ENCODE measurements at regions not wholly inside any gene's neighbourhood (a gene's known extent, or its start where the extent isn't known, plus 50 kb on each side); places are given as distances from the start of the nearest gene placed in this dataset.
"Not testable (repeated sequence)": the region's sequence is repeated elsewhere in the genome, so short reads cannot be mapped to it uniquely, and the experiment has no call there.

GRCh38 chr4:1522606-1523005 is 116.4 kb upstream of the NKX1-1 start:
- Histone ChIP-seq H3K27ac (replicated peaks) (no peak overlapping the region), H3K27me3 (ENCODE audit: insufficient read depth, poor library complexity, severe bottlenecking) (peaks cover 6% of the 10 kb centered on the region), H3K4me3 (replicated peaks; ENCODE audit: insufficient read depth, low read length) (no peak overlapping the region)
- TF ChIP-seq REST (IDR thresholded peaks at IDR 0.05; ENCODE audit: insufficient replicate concordance, low read depth) (no peak), CTCF (IDR thresholded peaks at IDR 0.05; ENCODE audit: insufficient read depth, low read length) (no peak), GABPA (IDR thresholded peaks at IDR 0.05; ENCODE audit: low read depth) (no peak), SPI1 (IDR thresholded peaks at IDR 0.05; ENCODE audit: borderline replicate concordance, low read depth) (no peak), POLR2AphosphoS5 (IDR thresholded peaks at IDR 0.05; ENCODE audit: low read depth) (no peak)
- no peak for DNase-seq (ENCODE audit: low read depth in 1 of 2, low spot score in 1 of 2)

- TF ChIP-seq SPI1 (IDR thresholded peaks at IDR 0.05; ENCODE audit: borderline replicate concordance, low read depth) (no peak), REST (IDR thresholded peaks at IDR 0.05; ENCODE audit: insufficient replicate concordance, low read depth) (no peak), CTCF (IDR thresholded peaks at IDR 0.05; ENCODE audit: insufficient read depth, low read length) (no peak), POLR2AphosphoS5 (IDR thresholded peaks at IDR 0.05; ENCODE audit: low read depth) (no peak), GABPA (IDR thresholded peaks at IDR 0.05; ENCODE audit: low read depth) (no peak)
- no peak for DNase-seq (ENCODE audit: low read depth in 1 of 2, low spot score in 1 of 2)
- Histone ChIP-seq H3K27ac (replicated peaks) (no peak overlapping the region), H3K27me3 (ENCODE audit: insufficient read depth, poor library complexity, severe bottlenecking) (peaks cover 6% of the 10 kb centered on the region), H3K4me3 (replicated peaks; ENCODE audit: insufficient read depth, low read length) (no peak overlapping the region)
Observed at GRCh38 chr4:1521821-1522361, 115.6 kb upstream of the NKX1-1 start.

GRCh38 chr4:1520795-1521576 is 114.7 kb upstream of the NKX1-1 start:
- not testable (repeated sequence) for H3K4me3 ChIP-seq (replicated peaks; ENCODE audit: insufficient read depth, low read length); DNase-seq (ENCODE audit: low read depth in 1 of 2, low spot score in 1 of 2); H3K27me3 ChIP-seq (ENCODE audit: insufficient read depth, poor library complexity, severe bottlenecking)

GRCh38 chr4:1519787-1520661 is 113.8 kb upstream of the NKX1-1 start:
- DNase-seq (ENCODE audit: low read depth in 1 of 2, low spot score in 1 of 2) = no peak
- no peak overlapping the region for H3K4me3 ChIP-seq (replicated peaks; ENCODE audit: insufficient read depth, low read length)
- TF ChIP-seq REST (IDR thresholded peaks at IDR 0.05; ENCODE audit: insufficient replicate concordance, low read depth) = no peak
- TF ChIP-seq CTCF (IDR thresholded peaks at IDR 0.05; ENCODE audit: insufficient read depth, low read length) = no peak
- TF ChIP-seq GABPA (IDR thresholded peaks at IDR 0.05; ENCODE audit: low read depth) = no peak
- no peak for TF ChIP-seq POLR2AphosphoS5 (IDR thresholded peaks at IDR 0.05; ENCODE audit: low read depth)
- no peak for TF ChIP-seq SPI1 (IDR thresholded peaks at IDR 0.05; ENCODE audit: borderline replicate concordance, low read depth)
- H3K27ac ChIP-seq (replicated peaks) = no peak overlapping the region
- peaks cover 6% of the 10 kb centered on the region for H3K27me3 ChIP-seq (ENCODE audit: insufficient read depth, poor library complexity, severe bottlenecking)

More at GRCh38 chr4:1520795-1521576, 114.7 kb upstream of the NKX1-1 start:
- H3K27ac ChIP-seq (replicated peaks) = not testable (repeated sequence)
